HepG2 (cell line): ENCODE measurements at regions not wholly inside any gene's neighbourhood (a gene's known extent, or its start where the extent isn't known, plus 50 kb on each side); places are given as distances from the start of the nearest gene placed in this dataset.
"Not testable (repeated sequence)": the region's sequence is repeated elsewhere in the genome, so short reads cannot be mapped to it uniquely, and the experiment has no call there.

Experiments
- ATAC-seq: fragments of 200-7000 bp; cut with Tn5 transposase; 3 replicates; pipeline ENCODE4 v1.9.1; 2020; ENCODE audit warnings: mild to moderate bottlenecking, moderate library complexity
- BruUV-seq: library from RNA; stranded (reverse); fragments of 400-500 nt; replicated peaks from 2 replicates; lab custom pipeline; 2021; lab: Mats Ljungman, UMichigan
- CTCF ChIA-PET: fragments of 300-600 bp; formaldehyde crosslinking; extraction: SDS; loops from one replicate; lab custom pipeline; 2021; ENCODE audit warnings: low total read pairs, inconsistent platforms, low intra/inter-chr PET ratio; lab: Yijun Ruan, JAX
- POLR2A ChIA-PET: fragments of 350-600 bp; sonication (Branson Sonifier 250); formaldehyde crosslinking; loops from one replicate; lab custom pipeline; 2020; ENCODE audit warnings: antibody characterized with exemption, inconsistent platforms; lab: Yijun Ruan, JAX
- DNase-seq: peaks from one replicate; pipeline ENCODE4 v3.0.0-alpha.2; 2015; ENCODE audit warnings: low spot score
- FAIRE-seq: peaks from 3 replicates; lab custom pipeline; 2011; peaks lifted over from hg19 to GRCh38; lab: Jason Lieb, UNC
- H2AFZ ChIP-seq: one replicate; pipeline ENCODE4 v1.6.1; 2011; ENCODE audit warnings: low read length, inconsistent platforms
- H3K27ac ChIP-seq: fragments of 300-600 bp; 3 replicates; pipeline ENCODE4 v1.8.0; 2011; ENCODE audit warnings: mixed run types, mild to moderate bottlenecking, mixed read lengths, low read length, inconsistent platforms; ENCODE audit not compliant: insufficient read depth; ENCODE audit errors: extremely low read length
- H3K27me3 ChIP-seq, 2 experiments: fragments of 200-600 bp in 1 of 2; 2 replicates in 1 of 2; 3 replicates in 1 of 2; pipeline versions ENCODE4 v1.6.0 to v1.8.0; 2011; ENCODE audit warnings: low read length in 2 of 2, mild to moderate bottlenecking in 2 of 2, moderate library complexity in 2 of 2, inconsistent platforms in 1 of 2; ENCODE audit not compliant: insufficient read depth in 2 of 2, control insufficient read depth in 1 of 2
- H3K36me3 ChIP-seq, 2 experiments: fragments of 200-600 bp in 1 of 2; replicated peaks in 1 of 2; 2 replicates in 1 of 2; 3 replicates in 1 of 2; pipeline versions ENCODE4 v1.5.1 to v1.8.0; 2011; ENCODE audit warnings: low read length in 2 of 2, inconsistent platforms in 1 of 2; ENCODE audit not compliant: insufficient read depth in 2 of 2, control insufficient read depth in 1 of 2
- H3K4me1 ChIP-seq: 2 replicates; pipeline ENCODE4 v1.5.1; 2012; ENCODE audit warnings: low read length, inconsistent platforms; ENCODE audit not compliant: insufficient read depth
- H3K4me2 ChIP-seq: 2 replicates; pipeline ENCODE4 v1.6.0; 2011; ENCODE audit warnings: low read depth, low read length, inconsistent platforms
- H3K4me3 ChIP-seq, 3 experiments: fragments of 200-600 bp in 1 of 3; sonication (generic), shearing (Covaris generic) in 1 of 3; replicated peaks in 1 of 3; 2 replicates each; pipeline ENCODE4 v1.5.1; 2011 to 2016; ENCODE audit warnings: low read length in 3 of 3, inconsistent platforms in 2 of 3, low read depth in 2 of 3, mild to moderate bottlenecking in 2 of 3, control low read depth in 1 of 3, mixed read lengths in 1 of 3; ENCODE audit not compliant: insufficient read depth in 1 of 3
- H3K79me2 ChIP-seq: one replicate; pipeline ENCODE4 v1.6.1; 2011; ENCODE audit warnings: low read length, inconsistent platforms; ENCODE audit not compliant: insufficient read depth
- H3K9ac ChIP-seq: 2 replicates; pipeline ENCODE4 v1.6.0; 2011; ENCODE audit warnings: mild to moderate bottlenecking, low read depth, low read length, inconsistent platforms; ENCODE audit not compliant: insufficient read depth
- H3K9me3 ChIP-seq: 2 replicates; pipeline ENCODE4 v1.5.1; 2012; ENCODE audit warnings: mild to moderate bottlenecking, low read length
- H4K20me1 ChIP-seq: 2 replicates; pipeline ENCODE4 v1.6.0; 2011; ENCODE audit warnings: inconsistent platforms, mild to moderate bottlenecking, low read length, moderate library complexity; ENCODE audit not compliant: insufficient read depth
- GFI1 ChIP-seq: sonication (generic); formaldehyde crosslinking; IDR thresholded peaks from 2 replicates; pipeline ENCODE4 v1.5.0; 2020; ENCODE audit warnings: missing genetic modification reagents, mild to moderate bottlenecking, borderline replicate concordance
- KLF11 ChIP-seq: IDR thresholded peaks from 2 replicates; pipeline ENCODE4 v1.6.1; 2016; ENCODE audit warnings: missing compliant biosample characterization
- SALL2 ChIP-seq: sonication (generic); formaldehyde crosslinking; IDR thresholded peaks from 2 replicates; pipeline ENCODE4 v1.8.1; 2023; ENCODE audit warnings: mild to moderate bottlenecking, missing genetic modification reagents, inconsistent platforms
- THRA ChIP-seq: sonication (generic); formaldehyde crosslinking; IDR thresholded peaks from 2 replicates; pipeline ENCODE4 v1.4.0; 2020; ENCODE audit warnings: missing genetic modification reagents, borderline replicate concordance
- ZFY ChIP-seq: sonication (generic); formaldehyde crosslinking; IDR thresholded peaks from 2 replicates; pipeline ENCODE4 v1.4.0; 2020; ENCODE audit warnings: missing genetic modification reagents
- ZKSCAN1 ChIP-seq: fragments of 150-350 bp; IDR thresholded peaks from 2 replicates; pipeline ENCODE4 v1.6.1; 2014; ENCODE audit warnings: low read length
- ZNF337 ChIP-seq: sonication (generic); formaldehyde crosslinking; IDR thresholded peaks from 2 replicates; pipeline ENCODE4 v1.5.1; 2020; ENCODE audit warnings: missing genetic modification reagents, low read depth, mild to moderate bottlenecking, borderline replicate concordance
- ZNF549 ChIP-seq: sonication (generic); formaldehyde crosslinking; IDR thresholded peaks from 2 replicates; pipeline ENCODE4 v1.5.0; 2020; ENCODE audit warnings: missing genetic modification reagents
- ZNF629 ChIP-seq: sonication (generic); formaldehyde crosslinking; conservative IDR thresholded peaks from 2 replicates; pipeline ENCODE4 v1.5.0; 2020; ENCODE audit warnings: missing genetic modification reagents
- WGBS: methylation state at CpG from one replicate; pipeline ENCODE4 v1.1.6; 2017; ENCODE audit warnings: low lambda C conversion rate; 5-methylcytosine and 5-hydroxymethylcytosine counted together
- in situ Hi-C: cut with HindIII; loops from 2 replicates; pipeline ENCODE4 v1.10.0; 2017; ENCODE audit warnings: low pct_unique_long_range_greater_than_20kb; ENCODE audit not compliant: extremely low pct_ligation_motif_present
- intact Hi-C: fragments of 100-400 bp; cut with micrococcal nuclease; formaldehyde crosslinking; loops from one replicate; pipeline ENCODE4 v1.10.0; 2022; ENCODE audit not compliant: unreplicated experiment
- TF ChIP-seq, protein P1 (sequence below): sonication (generic); formaldehyde crosslinking; IDR thresholded peaks from 2 replicates; pipeline ENCODE4 v1.4.0; 2020; ENCODE audit warnings: low read depth, missing genetic modification reagents
- TF ChIP-seq, protein P2 (sequence below): sonication (generic); formaldehyde crosslinking; IDR thresholded peaks from 2 replicates; pipeline ENCODE4 v1.4.0; 2020; ENCODE audit warnings: mild to moderate bottlenecking, missing genetic modification reagents

- not testable (repeated sequence) for H3K4me2 ChIP-seq, H3K36me3 ChIP-seq, FAIRE-seq, H3K9me3 ChIP-seq, H3K79me2 ChIP-seq, H3K9ac ChIP-seq, DNase-seq, ATAC-seq, H2AFZ ChIP-seq, H4K20me1 ChIP-seq, H3K27ac ChIP-seq, BruUV-seq, H3K27me3 ChIP-seq
- ChIA-PET CTCF (interaction anchor here (1.0 to 3.9 kb wide), 5 partner anchors 103 to 753 kb away, joined by 4 to 84 read pairs (median 6); no protein-coding TSS in a partner anchor), POLR2A (interaction anchor here (1.6 to 2.7 kb wide), 4 partner anchors 59 to 179 kb away, joined by 7 to 17 read pairs (median 12); partner anchors contain the start of gene TRIM27)
- in situ Hi-C loops (loop anchor here (5.0 to 25.0 kb wide), 2 partner anchors 181 to 751 kb away; partner anchors contain the start of gene OR2H2), intact Hi-C loops (loop anchor here (1.0 to 5.0 kb wide), 5 partner anchors 26 to 276 kb away; no protein-coding TSS in a partner anchor)
- peak; percentile 73 for TF ChIP-seq ZNF629
- H3K4me3 ChIP-seq = peak overlapping the region in 1 of 3 experiments; percentile 94; a peak in 1 of 6 replicates
- peaks cover 11% of the 10 kb centered on the region for H3K4me1 ChIP-seq
- WGBS = 59% methylated on average over 21 of the region's 21 CpGs
Measured at GRCh38 chr6:28836703-28837102, 87.1 kb downstream of the TRIM27 start.

- Histone ChIP-seq H3K4me2 (peak overlapping the region; percentile 78), H3K4me3 (peak overlapping the region; percentile 77 to 94 (median 83)), H3K36me3 (no peaks in the 10 kb centered on the region), H3K9me3 (no peaks in the 10 kb centered on the region), H3K27me3 (no peaks in the 10 kb centered on the region; a peak in 1 of 5 replicates), H3K9ac (peak overlapping the region; percentile 51), H3K27ac (peak overlapping the region; percentile 23), H3K4me1 (peaks cover 11% of the 10 kb centered on the region), H4K20me1 (no peaks in the 10 kb centered on the region), H3K79me2 (no peaks in the 10 kb centered on the region), H2AFZ (peak overlapping the region; percentile 78)
- intact Hi-C loops (loop anchor here (1.0 to 5.0 kb wide), 6 partner anchors 25 to 274 kb away; no protein-coding TSS in a partner anchor), in situ Hi-C loops (loop anchor here (5.0 to 25.0 kb wide), 2 partner anchors 179 to 749 kb away; partner anchors contain the start of gene OR2H2)
- peak; percentile 66 for FAIRE-seq
- ATAC-seq = peak; percentile 74
- BruUV-seq = no TSS peak
- POLR2A ChIA-PET = interaction anchor here (0.9 to 2.7 kb wide), 8 partner anchors 28 to 177 kb away, joined by 3 to 17 read pairs (median 8); partner anchors contain the start of gene TRIM27
- CTCF ChIA-PET = interaction anchor here (1.6 to 3.9 kb wide), 4 partner anchors 143 to 179 kb away, joined by 4 to 84 read pairs (median 6); no protein-coding TSS in a partner anchor
- 1% methylated on average over 11 of the region's 11 CpGs for WGBS
- peak; percentile 80 for DNase-seq
- TF ChIP-seq THRA (CRISPR knock-in tag) (peak; percentile 53; the same call in 1 of the 2 replicates), ZKSCAN1 (no peak), ZNF337 (CRISPR knock-in tag) (no peak), GFI1 (CRISPR knock-in tag) (no peak), ZNF549 (CRISPR knock-in tag) (no peak), ZFY (no peak), KLF11 (CRISPR knock-in tag) (no peak; the same call in 1 of the 2 replicates), SALL2 (CRISPR knock-in tag) (no peak)
- TF ChIP-seq, protein P1, sequence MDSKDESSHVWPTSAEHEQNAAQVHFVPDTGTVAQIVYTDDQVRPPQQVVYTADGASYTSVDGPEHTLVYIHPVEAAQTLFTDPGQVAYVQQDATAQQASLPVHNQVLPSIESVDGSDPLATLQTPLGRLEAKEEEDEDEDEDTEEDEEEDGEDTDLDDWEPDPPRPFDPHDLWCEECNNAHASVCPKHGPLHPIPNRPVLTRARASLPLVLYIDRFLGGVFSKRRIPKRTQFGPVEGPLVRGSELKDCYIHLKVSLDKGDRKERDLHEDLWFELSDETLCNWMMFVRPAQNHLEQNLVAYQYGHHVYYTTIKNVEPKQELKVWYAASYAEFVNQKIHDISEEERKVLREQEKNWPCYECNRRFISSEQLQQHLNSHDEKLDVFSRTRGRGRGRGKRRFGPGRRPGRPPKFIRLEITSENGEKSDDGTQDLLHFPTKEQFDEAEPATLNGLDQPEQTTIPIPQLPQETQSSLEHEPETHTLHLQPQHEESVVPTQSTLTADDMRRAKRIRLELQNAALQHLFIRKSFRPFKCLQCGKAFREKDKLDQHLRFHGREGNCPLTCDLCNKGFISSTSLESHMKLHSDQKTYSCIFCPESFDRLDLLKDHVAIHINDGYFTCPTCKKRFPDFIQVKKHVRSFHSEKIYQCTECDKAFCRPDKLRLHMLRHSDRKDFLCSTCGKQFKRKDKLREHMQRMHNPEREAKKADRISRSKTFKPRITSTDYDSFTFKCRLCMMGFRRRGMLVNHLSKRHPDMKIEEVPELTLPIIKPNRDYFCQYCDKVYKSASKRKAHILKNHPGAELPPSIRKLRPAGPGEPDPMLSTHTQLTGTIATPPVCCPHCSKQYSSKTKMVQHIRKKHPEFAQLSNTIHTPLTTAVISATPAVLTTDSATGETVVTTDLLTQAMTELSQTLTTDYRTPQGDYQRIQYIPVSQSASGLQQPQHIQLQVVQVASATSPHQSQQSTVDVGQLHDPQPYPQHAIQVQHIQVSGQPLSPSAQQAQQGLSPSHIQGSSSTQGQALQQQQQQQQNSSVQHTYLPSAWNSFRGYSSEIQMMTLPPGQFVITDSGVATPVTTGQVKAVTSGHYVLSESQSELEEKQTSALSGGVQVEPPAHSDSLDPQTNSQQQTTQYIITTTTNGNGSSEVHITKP (CRISPR knock-in tag) = 0 out of 2 replicates have a peak, but pooled peaks have one; percentile 14
- TF ChIP-seq, protein P2, sequence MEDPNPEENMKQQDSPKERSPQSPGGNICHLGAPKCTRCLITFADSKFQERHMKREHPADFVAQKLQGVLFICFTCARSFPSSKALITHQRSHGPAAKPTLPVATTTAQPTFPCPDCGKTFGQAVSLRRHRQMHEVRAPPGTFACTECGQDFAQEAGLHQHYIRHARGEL (CRISPR knock-in tag) = no peak
Measured at GRCh38 chr6:28838289-28838633, 85.5 kb downstream of the TRIM27 start.
